T-cell (primary cell): ENCODE measurements at regions not wholly inside any gene's neighbourhood (a gene's known extent, or its start where the extent isn't known, plus 50 kb on each side); places are given as distances from the start of the nearest gene placed in this dataset.

Experiments
- ATAC-seq, 4 experiments: fragments of 200-7000 bp in 3 of 4; fragments of 150-1000 bp in 1 of 4; cut with Tn5 transposase; replicated peaks in 1 of 4; 1 replicate in 3 of 4; 2 replicates in 1 of 4; pipeline ENCODE4 v1.10.0; 2021; ENCODE audit warnings: moderate library complexity in 3 of 4, mild to moderate bottlenecking in 2 of 4, moderate number of reproducible peaks in 1 of 4
- CTCF ChIA-PET, 2 donors: fragments of 300-600 bp; sonication (Branson Sonifier 250); formaldehyde crosslinking; loops; one replicate each; lab custom pipeline; 2022; ENCODE audit warnings: antibody characterized with exemption in 2 of 2; lab: Charles Lee
- POLR2A ChIA-PET, 2 donors: fragments of 300-600 bp; sonication (Branson Sonifier 250); formaldehyde crosslinking; loops; one replicate each; lab custom pipeline; 2022; ENCODE audit warnings: antibody characterized with exemption in 2 of 2; lab: Charles Lee
- DNase-seq, 35 experiments: peaks; one replicate each; pipeline versions ENCODE4 v3.0.0 to v3.0.0-alpha.2; 2013 to 2023
- H3K27ac ChIP-seq: one replicate; pipeline ENCODE4 v1.5.1; 2013; ENCODE audit warnings: low read length
- H3K27me3 ChIP-seq, 2 experiments: replicated peaks in 1 of 2; 1 replicate in 1 of 2; 2 replicates in 1 of 2; pipeline versions ENCODE4 v1.6.1 to v1.7.0; 2013; ENCODE audit warnings: low read length in 1 of 2, mixed read lengths in 1 of 2; ENCODE audit not compliant: control insufficient read depth in 2 of 2, insufficient read depth in 2 of 2; ENCODE audit errors: extremely low read depth in 1 of 2
- H3K36me3 ChIP-seq, 2 donors: 1 replicate in 1 of 2; 2 replicates in 1 of 2; pipeline versions ENCODE4 v1.6.1 to v1.7.0; 2013; ENCODE audit warnings: low read length in 1 of 2; ENCODE audit not compliant: control insufficient read depth in 2 of 2, insufficient read depth in 1 of 2; ENCODE audit errors: extremely low read depth in 1 of 2
- H3K4me1 ChIP-seq, 2 experiments: 1 replicate in 1 of 2; 2 replicates in 1 of 2; pipeline versions ENCODE4 v1.6.1 to v1.7.0; 2013; ENCODE audit warnings: low read length in 2 of 2, mixed read lengths in 1 of 2; ENCODE audit not compliant: insufficient read depth in 2 of 2, control insufficient read depth in 1 of 2; ENCODE audit errors: extremely low read depth in 1 of 2
- H3K4me3 ChIP-seq, 2 donors: 1 replicate in 1 of 2; 2 replicates in 1 of 2; pipeline versions ENCODE4 v1.5.1 to v1.7.0; 2013; ENCODE audit warnings: mild to moderate bottlenecking in 2 of 2, low read length in 1 of 2, moderate library complexity in 1 of 2; ENCODE audit not compliant: control insufficient read depth in 1 of 2; ENCODE audit errors: extremely low read depth in 1 of 2
- H3K9me3 ChIP-seq: 2 replicates; pipeline ENCODE4 v1.7.0; 2013
- H3K27ac Mint-ChIP-seq, 2 donors: one replicate each; pipeline ENCODE4 v1.8.0; 2020 to 2021; ENCODE audit warnings: mild to moderate bottlenecking in 2 of 2, mixed read lengths in 2 of 2
- H3K27me3 Mint-ChIP-seq, 2 donors: one replicate each; pipeline ENCODE4 v1.8.0; 2021 to 2022; ENCODE audit warnings: mixed read lengths in 2 of 2
- H3K36me3 Mint-ChIP-seq: one replicate; pipeline ENCODE4 v1.8.0; 2021; ENCODE audit warnings: mixed read lengths
- H3K4me1 Mint-ChIP-seq, 3 donors: one replicate each; pipeline ENCODE4 v1.8.0; 2020 to 2022; ENCODE audit warnings: mixed read lengths in 3 of 3, mild to moderate bottlenecking in 1 of 3
- H3K4me3 Mint-ChIP-seq, 3 donors: one replicate each; pipeline ENCODE4 v1.8.0; 2020 to 2022; ENCODE audit warnings: mild to moderate bottlenecking in 3 of 3, mixed read lengths in 3 of 3, moderate library complexity in 3 of 3
- H3K9me3 Mint-ChIP-seq, 3 donors: one replicate each; pipeline ENCODE4 v1.8.0; 2020 to 2022; ENCODE audit warnings: mixed read lengths in 3 of 3
- WGBS: methylation state at CpG from one replicate; pipeline ENCODE4 v1.1.5; 2013; ENCODE audit warnings: missing lambda C conversion rate; ENCODE audit not compliant: insufficient coverage; 5-methylcytosine and 5-hydroxymethylcytosine counted together

- Mint-ChIP-seq H3K36me3 (no peaks in the 10 kb centered on the region), H3K4me3 (no peak overlapping the region), H3K9me3 (no peaks in the 10 kb centered on the region), H3K4me1 (no peaks in the 10 kb centered on the region), H3K27me3 (peaks cover 7 to 10% of the 10 kb centered on the region in 2 donors), H3K27ac (no peak overlapping the region)
- ATAC-seq (no peak), DNase-seq (no peak)
- no peak overlapping the region for H3K4me3 ChIP-seq
- H3K36me3 ChIP-seq = no peaks in the 10 kb centered on the region
- ChIA-PET CTCF (no interaction called here), POLR2A (no interaction called here)
- H3K4me1 ChIP-seq = no peaks in the 10 kb centered on the region
- H3K27me3 ChIP-seq = peaks cover 2 to 10% of the 10 kb centered on the region in 2 experiments
- H3K9me3 ChIP-seq = no peaks in the 10 kb centered on the region
- WGBS = 80% methylated on average over 4 of the region's 4 CpGs
- H3K27ac ChIP-seq = no peak overlapping the region
Observed at GRCh38 chr15:62483814-62484213, 318.7 kb upstream of the C2CD4B start.

- no peaks in the 10 kb centered on the region for H3K36me3 ChIP-seq
- Mint-ChIP-seq H3K36me3 (no peaks in the 10 kb centered on the region), H3K27me3 (peaks cover 9 to 21% of the 10 kb centered on the region in 2 donors), H3K4me1 (no peaks in the 10 kb centered on the region), H3K9me3 (no peaks in the 10 kb centered on the region), H3K4me3 (no peak overlapping the region), H3K27ac (no peak overlapping the region)
- DNase-seq (no peak), ATAC-seq (no peak)
- WGBS = 100% methylated on average over 2 of the region's 6 CpGs
- peaks cover 2 to 10% of the 10 kb centered on the region in 2 experiments for H3K27me3 ChIP-seq
- ChIA-PET CTCF (no interaction called here), POLR2A (no interaction called here)
- no peak overlapping the region for H3K4me3 ChIP-seq
- H3K9me3 ChIP-seq = no peaks in the 10 kb centered on the region
- H3K27ac ChIP-seq = no peak overlapping the region
- no peaks in the 10 kb centered on the region for H3K4me1 ChIP-seq
Observed at GRCh38 chr15:62485170-62485720, 320.2 kb upstream of the C2CD4B start.

GRCh38 chr15:62486041-62486440 is 321.0 kb upstream of the C2CD4B start:
- CTCF ChIA-PET = no interaction called here
- no CpG with 5 or more reads among the region's 1 CpG for WGBS

GRCh38 chr15:62488387-62488786 is 323.3 kb upstream of the C2CD4B start:
- H3K4me1 ChIP-seq = no peaks in the 10 kb centered on the region
- no peak overlapping the region for H3K4me3 ChIP-seq
- no peaks in the 10 kb centered on the region for H3K36me3 ChIP-seq
- Mint-ChIP-seq H3K27ac (no peak overlapping the region), H3K4me1 (no peaks in the 10 kb centered on the region), H3K9me3 (no peaks in the 10 kb centered on the region), H3K4me3 (no peak overlapping the region), H3K27me3 (peaks cover 8 to 23% of the 10 kb centered on the region in 2 donors), H3K36me3 (no peaks in the 10 kb centered on the region)
- no CpG with 5 or more reads among the region's 1 CpG for WGBS
- CTCF ChIA-PET = no interaction called here
- POLR2A ChIA-PET = no interaction called here
- H3K9me3 ChIP-seq = no peaks in the 10 kb centered on the region
- H3K27me3 ChIP-seq = peaks cover 2 to 10% of the 10 kb centered on the region in 2 experiments
- ATAC-seq (no peak), DNase-seq (no peak)
- H3K27ac ChIP-seq = no peak overlapping the region

More at GRCh38 chr15:62486041-62486440, 321.0 kb upstream of the C2CD4B start:
- Mint-ChIP-seq H3K9me3 (no peaks in the 10 kb centered on the region), H3K27me3 (peaks cover 9 to 23% of the 10 kb centered on the region in 2 donors), H3K4me3 (no peak overlapping the region), H3K4me1 (no peaks in the 10 kb centered on the region), H3K36me3 (no peaks in the 10 kb centered on the region), H3K27ac (no peak overlapping the region)
- ATAC-seq (no peak), DNase-seq (no peak)
- Histone ChIP-seq H3K4me1 (no peaks in the 10 kb centered on the region), H3K27me3 (peaks cover 2 to 10% of the 10 kb centered on the region in 2 experiments), H3K9me3 (no peaks in the 10 kb centered on the region), H3K27ac (no peak overlapping the region), H3K4me3 (no peak overlapping the region), H3K36me3 (no peaks in the 10 kb centered on the region)
- POLR2A ChIA-PET = no interaction called here

- Histone ChIP-seq H3K4me1 (no peaks in the 10 kb centered on the region), H3K27ac (no peak overlapping the region), H3K27me3 (peaks cover 0 to 2% of the 10 kb centered on the region in 2 experiments), H3K9me3 (no peaks in the 10 kb centered on the region), H3K36me3 (no peaks in the 10 kb centered on the region), H3K4me3 (no peak overlapping the region)
- DNase-seq = no peak
- CTCF ChIA-PET = no interaction called here
- no peak for ATAC-seq
- Mint-ChIP-seq H3K4me3 (no peak overlapping the region), H3K36me3 (no peaks in the 10 kb centered on the region), H3K27ac (no peak overlapping the region), H3K27me3 (peaks cover 8 to 12% of the 10 kb centered on the region in 2 donors), H3K9me3 (no peaks in the 10 kb centered on the region), H3K4me1 (no peaks in the 10 kb centered on the region)
- WGBS = no CpG with 5 or more reads among the region's 2 CpGs
- POLR2A ChIA-PET = no interaction called here
Observed at GRCh38 chr15:62491642-62492041, 326.6 kb upstream of the C2CD4B start.

- Mint-ChIP-seq H3K27ac (no peak overlapping the region), H3K9me3 (no peaks in the 10 kb centered on the region), H3K27me3 (peaks cover 8 to 12% of the 10 kb centered on the region in 2 donors), H3K36me3 (no peaks in the 10 kb centered on the region), H3K4me3 (no peak overlapping the region), H3K4me1 (no peaks in the 10 kb centered on the region)
- 65% methylated on average over 6 of the region's 6 CpGs for WGBS
- no peaks in the 10 kb centered on the region for H3K4me1 ChIP-seq
- no peak for DNase-seq
- H3K36me3 ChIP-seq = no peaks in the 10 kb centered on the region
- H3K9me3 ChIP-seq = no peaks in the 10 kb centered on the region
- H3K4me3 ChIP-seq = no peak overlapping the region
- H3K27ac ChIP-seq = no peak overlapping the region
- H3K27me3 ChIP-seq = no peaks in the 10 kb centered on the region
- ATAC-seq = no peak
- CTCF ChIA-PET = no interaction called here
- POLR2A ChIA-PET = no interaction called here
Observed at GRCh38 chr15:62492900-62493299, 327.8 kb upstream of the C2CD4B start.

GRCh38 chr15:62494197-62494596 is 329.1 kb upstream of the C2CD4B start:
- H3K27ac Mint-ChIP-seq = no peak overlapping the region
- DNase-seq (no peak), ATAC-seq (no peak)
- no peaks in the 10 kb centered on the region for H3K9me3 ChIP-seq
- H3K4me3 ChIP-seq = no peak overlapping the region
- WGBS = 44% methylated on average over 1 of the region's 4 CpGs
- no peak overlapping the region for H3K4me3 Mint-ChIP-seq
- no peaks in the 10 kb centered on the region for H3K36me3 ChIP-seq
- no peaks in the 10 kb centered on the region for H3K27me3 ChIP-seq
- ChIA-PET POLR2A (no interaction called here), CTCF (no interaction called here)
- peaks cover 5 to 10% of the 10 kb centered on the region in 2 donors for H3K27me3 Mint-ChIP-seq
- no peaks in the 10 kb centered on the region for H3K4me1 ChIP-seq
- H3K4me1 Mint-ChIP-seq = no peaks in the 10 kb centered on the region
- no peak overlapping the region for H3K27ac ChIP-seq
- H3K36me3 Mint-ChIP-seq = no peaks in the 10 kb centered on the region
- H3K9me3 Mint-ChIP-seq = no peaks in the 10 kb centered on the region
